COR-L47 (cell line): ENCODE measurements at regions not wholly inside any gene's neighbourhood (a gene's known extent, or its start where the extent isn't known, plus 50 kb on each side); places are given as distances from the start of the nearest gene placed in this dataset.

ENCODE experiments used
- DNase-seq: peaks from one replicate; lab custom pipeline; 2025; lab: John Stamatoyannopoulos, UW

GRCh38 chr7:51366930-51367613, 50.5 kb upstream of the COBL start:
- DNase-seq, result peak; percentile 43
